ENCODE measurements at regions not wholly inside any gene's neighbourhood (a gene's known extent, or its start where the extent isn't known, plus 50 kb on each side); places are given as distances from the start of the nearest gene placed in this dataset.

DNA sequence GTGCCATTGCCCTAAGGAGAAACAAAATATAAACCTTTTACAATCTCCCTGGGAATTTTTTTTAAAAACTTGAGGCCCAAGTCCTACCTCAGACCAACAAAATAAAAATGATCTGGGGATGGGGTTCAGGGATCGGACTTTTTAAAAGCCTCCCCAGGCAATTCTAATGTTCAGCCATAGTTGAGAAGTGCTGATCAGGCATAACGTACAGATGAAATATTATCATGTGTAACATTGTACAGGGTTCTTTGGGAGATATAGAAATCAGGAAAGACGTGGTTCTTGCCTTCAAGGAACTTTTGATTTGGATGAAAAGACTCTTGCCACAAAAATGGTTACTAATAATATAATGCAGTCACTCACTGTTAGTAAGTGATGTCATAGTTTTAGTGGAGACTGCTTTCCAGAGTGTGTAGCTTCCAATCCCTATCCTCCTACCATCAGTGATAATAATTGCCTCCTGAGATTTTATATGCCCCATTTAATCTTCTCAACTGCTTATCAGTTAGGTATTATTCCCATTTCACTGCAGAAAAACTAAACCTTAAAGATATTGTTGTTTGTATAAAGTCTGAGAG lies 135.6 kb downstream of the BRMS1L start:
- no peak for TF ChIP-seq CTCF (IDR thresholded peaks at IDR 0.05; ENCODE audit: borderline replicate concordance, extremely low read depth, low read length, poor library complexity, severe bottlenecking)
- TF ChIP-seq EZH2 (IDR thresholded peaks at IDR 0.05; ENCODE audit: borderline replicate concordance, low read depth, low read length, severe bottlenecking): no peak
